ENCODE measurements at regions not wholly inside any gene's neighbourhood (a gene's known extent, or its start where the extent isn't known, plus 50 kb on each side); places are given as distances from the start of the nearest gene placed in this dataset.

DNA sequence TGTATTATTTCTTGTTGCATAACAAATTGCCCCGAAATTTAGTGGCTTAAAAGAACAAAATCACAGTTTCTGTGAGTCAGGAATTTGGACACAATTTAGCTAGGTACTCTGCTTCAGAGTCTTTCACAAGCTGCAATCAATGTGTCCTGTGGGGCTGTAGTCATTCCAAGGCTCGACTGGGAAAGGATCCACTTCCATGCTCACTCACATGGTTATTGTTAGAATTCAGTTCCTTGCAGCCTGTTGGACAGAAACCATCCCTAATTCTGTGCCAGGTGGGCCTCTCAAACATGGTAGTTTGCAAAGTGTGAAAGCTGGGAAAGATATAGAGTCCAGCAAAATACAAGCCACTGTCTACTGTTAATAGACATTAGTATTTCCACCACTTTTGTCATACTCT is 59.7 kb upstream of the ARID2 start:
- Mint-ChIP-seq H3K9me3 (peaks cover 3% of the 10 kb centered on the region), H3K36me3 (ENCODE audit: low read depth) (no peaks in the 10 kb centered on the region), H3K27me3 (no peaks in the 10 kb centered on the region), H3K27ac (no peak overlapping the region), H3K4me1 (peaks cover 19% of the 10 kb centered on the region), H3K4me3 (no peak overlapping the region)
- no peak for ATAC-seq (replicated peaks)

DNA sequence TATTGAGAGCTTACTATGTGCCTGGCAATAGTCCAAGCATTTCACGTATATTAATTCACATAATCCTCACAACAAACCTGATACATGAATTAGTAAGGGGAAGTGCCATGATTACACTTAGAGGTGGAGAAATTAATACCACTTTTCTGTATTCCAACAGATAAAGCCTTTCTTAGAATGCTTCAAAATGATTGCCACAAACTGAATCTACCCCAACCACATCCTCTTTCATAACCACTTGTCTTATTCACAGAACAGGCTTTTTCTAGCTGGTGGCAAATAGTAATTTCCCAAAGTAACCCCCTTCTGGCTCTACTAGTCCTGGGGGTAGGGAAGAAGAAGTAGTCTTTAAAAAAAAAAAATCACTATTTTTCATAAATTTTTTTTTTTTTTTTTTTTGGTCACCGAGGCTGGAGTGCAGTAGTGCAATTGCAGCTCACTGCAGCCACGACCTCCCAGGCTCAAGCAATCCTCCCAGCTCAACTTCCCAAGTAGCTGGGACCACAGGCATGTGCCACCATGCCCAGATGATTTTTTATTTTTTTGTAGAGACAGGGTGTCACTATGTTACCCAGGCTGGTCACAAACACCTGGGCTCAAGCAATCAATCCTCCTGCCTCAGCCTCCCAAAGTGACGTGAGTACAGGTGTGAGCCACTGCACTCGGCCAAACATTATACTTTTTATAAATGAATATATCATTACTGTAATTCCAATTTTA is 59.0 kb upstream of the ARID2 start:
- Mint-ChIP-seq H3K36me3 (ENCODE audit: low read depth) (no peaks in the 10 kb centered on the region), H3K9me3 (peaks cover 3% of the 10 kb centered on the region), H3K4me1 (peaks cover 19% of the 10 kb centered on the region), H3K27me3 (no peaks in the 10 kb centered on the region), H3K4me3 (no peak overlapping the region), H3K27ac (no peak overlapping the region)
- ATAC-seq (replicated peaks) = peak; percentile 66

DNA sequence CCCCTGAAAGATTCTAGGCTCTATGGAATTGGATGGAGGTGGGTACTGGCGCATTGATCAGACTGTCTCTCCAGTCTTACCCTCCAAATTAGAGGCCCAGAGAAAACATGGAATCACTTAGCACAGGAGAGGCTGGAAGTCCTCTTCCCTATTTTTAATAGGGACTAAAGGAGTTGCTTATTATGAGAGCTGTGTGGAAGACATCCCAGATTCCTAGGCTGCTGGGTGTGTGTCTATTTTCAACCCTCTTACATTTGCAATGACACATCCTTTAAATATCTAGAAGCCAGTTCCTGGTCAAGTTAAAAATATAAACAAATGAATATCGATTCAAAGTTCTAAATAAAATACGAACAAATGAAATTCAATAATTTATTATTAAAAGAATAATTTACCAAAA is 58.3 kb upstream of the ARID2 start:
- Mint-ChIP-seq H3K4me3 (no peak overlapping the region), H3K27me3 (no peaks in the 10 kb centered on the region), H3K27ac (no peak overlapping the region), H3K4me1 (peaks cover 19% of the 10 kb centered on the region), H3K9me3 (peaks cover 3% of the 10 kb centered on the region), H3K36me3 (ENCODE audit: low read depth) (no peaks in the 10 kb centered on the region)
- no peak for ATAC-seq (replicated peaks)

DNA sequence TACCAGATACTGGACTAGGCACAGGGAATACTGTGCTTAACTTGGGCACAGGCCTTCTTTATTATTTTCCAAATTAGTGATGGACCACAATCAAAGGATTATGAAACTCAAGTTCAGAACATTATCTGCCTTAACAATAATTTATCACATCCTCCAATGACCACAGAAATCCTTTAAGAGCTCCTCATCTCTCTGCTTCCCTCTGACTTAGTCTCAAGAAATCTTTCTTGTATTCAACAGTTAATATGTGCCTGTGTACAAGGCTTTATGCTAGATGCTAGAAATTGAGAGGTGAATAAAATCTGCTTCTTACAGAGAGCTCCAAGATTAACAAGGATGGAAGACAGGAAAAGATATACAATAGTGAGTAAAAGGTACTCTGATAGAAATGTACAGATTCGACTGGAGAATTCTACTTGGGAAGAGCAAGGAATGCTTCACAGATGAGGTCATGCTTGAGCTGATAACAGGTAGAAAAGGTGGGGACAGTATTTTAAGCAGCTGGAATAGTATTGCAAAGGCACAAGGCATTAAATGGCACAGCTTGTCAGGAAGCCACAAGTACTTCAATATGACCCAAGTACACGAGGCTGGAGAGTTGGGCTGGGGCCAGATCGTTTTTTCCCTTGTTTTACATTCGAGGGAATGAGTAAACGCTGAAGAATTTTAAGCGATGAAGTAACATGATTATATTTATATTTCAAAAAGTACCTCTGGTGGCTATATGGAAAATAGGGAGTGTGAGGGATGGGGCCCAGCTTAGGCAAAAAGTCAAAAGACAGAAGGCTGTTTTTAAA is 55.1 kb upstream of the ARID2 start:
- Mint-ChIP-seq H3K27me3 (peaks cover 3% of the 10 kb centered on the region), H3K9me3 (no peaks in the 10 kb centered on the region), H3K4me1 (no peaks in the 10 kb centered on the region), H3K4me3 (no peak overlapping the region), H3K36me3 (ENCODE audit: low read depth) (no peaks in the 10 kb centered on the region), H3K27ac (no peak overlapping the region)
- ATAC-seq (replicated peaks) = no peak

DNA sequence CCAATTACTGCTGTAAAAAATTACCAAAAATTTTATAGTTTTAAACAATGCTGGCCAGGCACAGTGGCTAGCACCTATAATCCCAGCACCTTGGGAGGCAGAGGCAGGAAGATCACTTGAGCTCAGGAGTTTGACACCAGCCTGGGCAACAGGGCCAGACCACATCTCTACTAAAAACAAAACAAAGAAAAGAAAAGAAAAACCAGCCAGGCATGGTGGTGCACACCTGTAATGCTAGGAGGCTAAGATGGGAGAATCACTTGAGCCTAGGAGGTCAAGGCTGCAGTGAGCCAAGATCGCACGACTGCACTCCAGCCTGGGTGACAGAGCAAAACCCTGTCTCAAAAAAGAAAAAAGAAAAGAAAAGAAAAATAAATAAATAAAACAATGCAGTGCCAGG is 54.0 kb upstream of the ARID2 start:
- H3K9me3 Mint-ChIP-seq = no peaks in the 10 kb centered on the region
- no peak for ATAC-seq (replicated peaks)
- no peak overlapping the region for H3K4me3 Mint-ChIP-seq
- no peaks in the 10 kb centered on the region for H3K36me3 Mint-ChIP-seq (ENCODE audit: low read depth)
- peaks cover 3% of the 10 kb centered on the region for H3K27me3 Mint-ChIP-seq
- H3K4me1 Mint-ChIP-seq = no peaks in the 10 kb centered on the region
- no peak overlapping the region for H3K27ac Mint-ChIP-seq
